ENCODE measurements at regions not wholly inside any gene's neighbourhood (a gene's known extent, or its start where the extent isn't known, plus 50 kb on each side); places are given as distances from the start of the nearest gene placed in this dataset.

DNA sequence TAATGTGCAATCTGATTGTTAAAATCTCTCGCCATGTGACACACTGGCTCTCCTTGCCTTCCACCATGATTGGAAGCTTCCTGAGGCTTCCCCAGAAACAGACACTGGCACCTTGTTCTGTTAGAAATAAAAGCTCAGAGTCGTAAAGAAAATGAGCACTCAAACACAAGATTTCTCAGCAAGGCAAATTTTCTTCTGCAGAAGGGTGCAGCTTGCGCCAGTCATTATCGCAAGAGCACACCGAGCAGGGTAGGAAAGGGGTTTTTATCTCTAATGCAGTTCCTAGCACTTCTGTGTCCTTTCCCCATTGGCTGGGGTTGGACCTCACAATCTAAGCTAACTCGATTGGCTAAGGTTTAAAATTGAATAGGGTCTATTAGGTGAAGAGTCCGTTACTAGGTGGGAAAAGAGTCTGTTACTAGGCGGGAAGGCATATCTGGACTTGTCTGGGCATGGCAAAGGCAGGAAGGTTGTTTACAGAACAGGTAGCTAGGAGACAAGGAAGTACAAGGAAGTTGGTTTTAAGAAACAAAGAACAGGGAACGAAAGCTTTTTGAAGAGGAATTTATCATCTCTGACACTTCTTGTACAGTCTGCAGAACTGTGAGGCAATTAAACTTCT is 62.6 kb upstream of the BICD1 start:
- POLR2A ChIA-PET: no interaction called here
- H3K27me3 ChIP-seq (replicated peaks in 1 of 2; ENCODE audit: control insufficient read depth in 2 of 2, insufficient read depth in 2 of 2, low read length in 1 of 2): no peaks in the 10 kb centered on the region
- ATAC-seq: no peak
- WGBS (ENCODE audit: insufficient coverage, insufficient replicate concordance, low lambda C conversion rate, missing lambda C conversion rate): 94% methylated on average over 9 of the region's 9 CpGs
- intact Hi-C loops (cut with micrococcal nuclease; ENCODE audit: unreplicated experiment): no loop called here
- in situ Hi-C loops (cut with MboI): no loop called here
- H3K9ac ChIP-seq (ENCODE audit: control insufficient read depth, insufficient read depth, low read length): no peak overlapping the region
- H4K20me1 ChIP-seq (ENCODE audit: control insufficient read depth, insufficient read depth): no peaks in the 10 kb centered on the region
- H3K36me3 ChIP-seq (ENCODE audit: control insufficient read depth in 2 of 2, insufficient read depth in 2 of 2, low read length in 1 of 2): no peaks in the 10 kb centered on the region
- no peak overlapping the region for H3K4me3 ChIP-seq
- no peak for DNase-seq (ENCODE audit: low read depth, low spot score)
- no peaks in the 10 kb centered on the region for H3K4me1 ChIP-seq (ENCODE audit: control insufficient read depth, insufficient read depth, low read length)
- CTCF ChIA-PET: interaction anchor here (1.5 kb wide), 1 partner anchor 14 kb away, joined by 6 read pairs; no protein-coding TSS in a partner anchor
- SMC1A ChIA-PET (ENCODE audit: uncharacterized antibody, unreplicated experiment): interaction anchor here (0.6 kb wide), 1 partner anchor 468 kb away, joined by 3 read pairs; no protein-coding TSS in a partner anchor
- no peak overlapping the region for H3K4me2 ChIP-seq (ENCODE audit: control insufficient read depth, insufficient read depth)
- RAD21 ChIA-PET (ENCODE audit: unreplicated experiment): no interaction called here
- no peak for FAIRE-seq
- no peaks in the 10 kb centered on the region for H3K79me2 ChIP-seq (ENCODE audit: control insufficient read depth, insufficient read depth, low read length)
- BruUV-seq (replicated peaks): no TSS peak
- H3K9me3 ChIP-seq (replicated peaks; ENCODE audit: control insufficient read depth, insufficient read depth, low read length): peaks cover 8% of the 10 kb centered on the region
- H3K27ac ChIP-seq (ENCODE audit: control insufficient read depth, insufficient read depth): no peak overlapping the region
- H2AFZ ChIP-seq (ENCODE audit: control insufficient read depth, low read depth, low read length): no peak overlapping the region
- peak; percentile 97 for TF ChIP-seq CBX5 (IDR thresholded peaks at IDR 0.05; ENCODE audit: low read depth)
- TF ChIP-seq, protein P1, sequence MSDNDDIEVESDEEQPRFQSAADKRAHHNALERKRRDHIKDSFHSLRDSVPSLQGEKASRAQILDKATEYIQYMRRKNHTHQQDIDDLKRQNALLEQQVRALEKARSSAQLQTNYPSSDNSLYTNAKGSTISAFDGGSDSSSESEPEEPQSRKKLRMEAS (IDR thresholded peaks at IDR 0.05; ENCODE audit: low read depth, low read length): no peak
- TF ChIP-seq, protein P2, sequence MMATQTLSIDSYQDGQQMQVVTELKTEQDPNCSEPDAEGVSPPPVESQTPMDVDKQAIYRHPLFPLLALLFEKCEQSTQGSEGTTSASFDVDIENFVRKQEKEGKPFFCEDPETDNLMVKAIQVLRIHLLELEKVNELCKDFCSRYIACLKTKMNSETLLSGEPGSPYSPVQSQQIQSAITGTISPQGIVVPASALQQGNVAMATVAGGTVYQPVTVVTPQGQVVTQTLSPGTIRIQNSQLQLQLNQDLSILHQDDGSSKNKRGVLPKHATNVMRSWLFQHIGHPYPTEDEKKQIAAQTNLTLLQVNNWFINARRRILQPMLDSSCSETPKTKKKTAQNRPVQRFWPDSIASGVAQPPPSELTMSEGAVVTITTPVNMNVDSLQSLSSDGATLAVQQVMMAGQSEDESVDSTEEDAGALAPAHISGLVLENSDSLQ (IDR thresholded peaks at IDR 0.05): no peak
- TF ChIP-seq E2F8 (IDR thresholded peaks at IDR 0.05; ENCODE audit: low read depth, partially characterized antibody): no peak
- TF ChIP-seq USF2 (IDR thresholded peaks at IDR 0.05; ENCODE audit: borderline replicate concordance, low read depth, low read length): no peak
- TF ChIP-seq NFIC (IDR thresholded peaks at IDR 0.05; ENCODE audit: low read depth, low read length): no peak
- no peak for TF ChIP-seq GABPA (IDR thresholded peaks at IDR 0.05; ENCODE audit: low read depth)
- peak; percentile 80 for TF ChIP-seq ZBTB33 (IDR thresholded peaks at IDR 0.05)
- TF ChIP-seq, protein P3, sequence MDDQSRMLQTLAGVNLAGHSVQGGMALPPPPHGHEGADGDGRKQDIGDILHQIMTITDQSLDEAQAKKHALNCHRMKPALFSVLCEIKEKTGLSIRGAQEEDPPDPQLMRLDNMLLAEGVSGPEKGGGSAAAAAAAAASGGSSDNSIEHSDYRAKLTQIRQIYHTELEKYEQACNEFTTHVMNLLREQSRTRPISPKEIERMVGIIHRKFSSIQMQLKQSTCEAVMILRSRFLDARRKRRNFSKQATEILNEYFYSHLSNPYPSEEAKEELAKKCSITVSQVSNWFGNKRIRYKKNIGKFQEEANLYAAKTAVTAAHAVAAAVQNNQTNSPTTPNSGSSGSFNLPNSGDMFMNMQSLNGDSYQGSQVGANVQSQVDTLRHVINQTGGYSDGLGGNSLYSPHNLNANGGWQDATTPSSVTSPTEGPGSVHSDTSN (IDR thresholded peaks at IDR 0.05; ENCODE audit: insufficient replicate concordance, low read depth, low read length): no peak
- TF ChIP-seq SKIL (IDR thresholded peaks at IDR 0.05; ENCODE audit: low read depth, poor library complexity, severe bottlenecking): no peak
- no peak for TF ChIP-seq JUNB (IDR thresholded peaks at IDR 0.05)

Measured in GM12878 (cell line).